Pons (tissue), 1 donor: ENCODE measurements at regions not wholly inside any gene's neighbourhood (a gene's known extent, or its start where the extent isn't known, plus 50 kb on each side); places are given as distances from the start of the nearest gene placed in this dataset.

Experiments
- DNase-seq: peaks from one replicate; pipeline ENCODE4 v3.0.0-alpha.2; 2016; ENCODE audit warnings: low spot score

GRCh38 chr7:80347173-80347572 is 164.7 kb downstream of the GNAT3 start:
- no peak for DNase-seq

- no peak for DNase-seq
Measured at GRCh38 chr7:80346704-80347103, 165.2 kb downstream of the GNAT3 start.

GRCh38 chr7:80335511-80336231 is 176.2 kb downstream of the GNAT3 start:
- DNase-seq = peak; percentile 64

GRCh38 chr7:80334908-80335307 is 177.0 kb downstream of the GNAT3 start:
- peak; percentile 47 for DNase-seq

- no peak for DNase-seq
Measured at GRCh38 chr7:80334196-80334595, 177.7 kb downstream of the GNAT3 start.

GRCh38 chr7:80333040-80333439 is 178.8 kb downstream of the GNAT3 start:
- DNase-seq = peak; percentile 30

- no peak for DNase-seq
Measured at GRCh38 chr7:80330434-80330833, 181.4 kb downstream of the GNAT3 start.

GRCh38 chr7:80324032-80324431 is 187.8 kb downstream of the GNAT3 start:
- no peak for DNase-seq

GRCh38 chr7:80319461-80319860 is 184.8 kb downstream of the GNAI1 start:
- DNase-seq = no peak

GRCh38 chr7:80318081-80318480 is 183.4 kb downstream of the GNAI1 start:
- no peak for DNase-seq

GRCh38 chr7:80316811-80317210 is 182.2 kb downstream of the GNAI1 start:
- no peak for DNase-seq

GRCh38 chr7:80313716-80314115 is 179.1 kb downstream of the GNAI1 start:
- no peak for DNase-seq

GRCh38 chr7:80313067-80313626 is 178.5 kb downstream of the GNAI1 start:
- no peak for DNase-seq

- DNase-seq = no peak
Measured at GRCh38 chr7:80312139-80312661, 177.6 kb downstream of the GNAI1 start.

GRCh38 chr7:80311313-80311712 is 176.7 kb downstream of the GNAI1 start:
- DNase-seq = no peak

- DNase-seq = no peak
Measured at GRCh38 chr7:80309971-80310549, 175.4 kb downstream of the GNAI1 start.

GRCh38 chr7:80309377-80309776 is 174.7 kb downstream of the GNAI1 start:
- DNase-seq = no peak

- peak; percentile 8 for DNase-seq
Measured at GRCh38 chr7:80307227-80307856, 172.7 kb downstream of the GNAI1 start.

GRCh38 chr7:80303315-80303714 is 168.7 kb downstream of the GNAI1 start:
- no peak for DNase-seq

- DNase-seq = no peak
Measured at GRCh38 chr7:80302636-80303035, 168.0 kb downstream of the GNAI1 start.

- no peak for DNase-seq
Measured at GRCh38 chr7:80302078-80302477, 167.4 kb downstream of the GNAI1 start.

- no peak for DNase-seq
Measured at GRCh38 chr7:80298201-80298600, 163.6 kb downstream of the GNAI1 start.

GRCh38 chr7:80294346-80294745 is 159.7 kb downstream of the GNAI1 start:
- no peak for DNase-seq
